ENCODE measurements at regions not wholly inside any gene's neighbourhood (a gene's known extent, or its start where the extent isn't known, plus 50 kb on each side); places are given as distances from the start of the nearest gene placed in this dataset.
"Not testable (repeated sequence)": the region's sequence is repeated elsewhere in the genome, so short reads cannot be mapped to it uniquely, and the experiment has no call there.

DNA sequence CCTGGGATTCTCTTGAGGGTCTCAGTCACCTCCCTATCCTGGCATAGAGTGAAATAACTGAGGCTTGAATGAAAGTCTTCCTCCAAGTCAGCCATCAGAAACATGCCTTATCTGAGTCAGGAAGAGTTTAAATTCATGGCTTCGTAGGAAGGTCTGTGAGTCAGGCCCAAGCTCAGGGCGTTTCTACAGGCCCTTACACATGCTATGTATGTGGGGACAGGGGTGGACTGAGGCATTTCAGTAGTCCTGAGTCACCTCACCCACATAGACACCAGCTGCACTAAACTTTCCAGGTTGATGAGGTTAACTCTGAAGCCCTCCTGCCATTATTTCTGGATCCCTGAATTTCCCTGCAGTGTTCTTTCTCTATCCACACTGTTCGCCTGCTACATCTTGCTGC, 134.6 kb upstream of the RCN1 start:
- DNase-seq = no peak

DNA sequence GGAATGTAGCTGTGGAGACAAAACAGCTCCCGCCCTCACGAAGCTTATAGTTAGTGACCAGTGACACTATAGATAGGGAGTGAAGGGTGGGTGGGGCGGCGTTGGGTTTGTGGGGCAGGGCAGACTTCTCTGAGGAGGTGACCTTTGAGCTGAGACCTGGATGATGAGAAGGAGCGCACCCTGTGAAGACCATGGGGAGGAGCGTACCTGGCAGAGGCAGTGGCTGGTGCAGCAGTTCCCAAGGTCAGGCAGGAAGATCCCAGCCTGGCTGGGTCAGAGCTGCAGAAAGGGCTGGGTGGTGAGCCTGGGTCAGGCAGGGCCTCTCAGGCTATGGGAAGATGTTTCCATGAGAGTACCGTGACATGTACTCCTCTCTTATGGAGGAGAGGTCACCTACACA, 135.0 kb upstream of the RCN1 start:
- no peak for DNase-seq

DNA sequence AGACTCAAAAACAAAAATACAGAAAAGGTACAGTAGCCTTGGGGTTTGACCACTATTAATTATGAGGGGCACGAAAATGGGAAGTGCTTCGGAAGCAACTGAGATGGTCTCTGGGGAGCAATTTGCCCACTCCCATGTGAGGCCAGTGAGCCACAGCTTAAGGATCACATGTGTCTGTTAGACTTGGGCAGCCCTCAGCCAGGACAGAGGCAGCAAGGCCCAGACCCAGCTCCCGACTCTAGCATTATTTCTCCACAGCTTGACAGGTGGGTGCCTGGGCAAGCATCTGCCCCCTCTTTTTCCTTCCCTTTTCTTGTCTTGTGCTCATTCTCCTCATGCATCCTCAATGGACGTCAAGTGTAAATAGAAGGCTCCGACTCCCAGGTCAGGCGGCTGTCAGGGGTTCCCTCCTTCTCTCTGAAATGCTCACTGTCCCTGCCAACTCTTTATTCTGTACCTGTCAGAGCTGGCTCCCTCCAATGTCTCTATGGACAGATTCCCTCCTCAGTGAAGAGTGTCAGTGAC, 137.0 kb upstream of the RCN1 start:
- no peak for DNase-seq

- not testable (repeated sequence) for DNase-seq
These were observed 138.6 kb upstream of the PAX6 start for GRCh38 chr11:31949733-31950200.

DNA sequence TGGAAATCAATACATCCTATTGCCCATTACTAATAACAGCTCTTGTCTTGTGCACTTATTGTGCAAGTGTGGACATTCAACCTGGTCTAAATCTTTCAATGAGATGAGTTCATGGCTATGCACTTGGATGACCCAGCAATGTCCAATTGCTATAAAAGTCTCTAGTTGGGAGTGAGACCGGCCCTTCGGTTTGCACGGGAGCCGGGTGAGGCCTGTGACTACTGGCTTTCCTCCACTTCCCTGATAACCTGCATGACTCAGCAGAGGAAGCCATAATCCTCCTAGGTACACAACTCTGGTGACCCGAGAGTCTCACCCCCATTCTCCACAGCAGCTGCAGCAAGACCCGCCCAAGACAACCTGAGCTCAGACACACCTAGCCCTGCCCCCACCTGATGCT, 135.9 kb upstream of the PAX6 start:
- no peak for DNase-seq

GRCh38 chr11:31943056-31943780, 132.1 kb upstream of the PAX6 start:
- DNase-seq = no peak

DNA sequence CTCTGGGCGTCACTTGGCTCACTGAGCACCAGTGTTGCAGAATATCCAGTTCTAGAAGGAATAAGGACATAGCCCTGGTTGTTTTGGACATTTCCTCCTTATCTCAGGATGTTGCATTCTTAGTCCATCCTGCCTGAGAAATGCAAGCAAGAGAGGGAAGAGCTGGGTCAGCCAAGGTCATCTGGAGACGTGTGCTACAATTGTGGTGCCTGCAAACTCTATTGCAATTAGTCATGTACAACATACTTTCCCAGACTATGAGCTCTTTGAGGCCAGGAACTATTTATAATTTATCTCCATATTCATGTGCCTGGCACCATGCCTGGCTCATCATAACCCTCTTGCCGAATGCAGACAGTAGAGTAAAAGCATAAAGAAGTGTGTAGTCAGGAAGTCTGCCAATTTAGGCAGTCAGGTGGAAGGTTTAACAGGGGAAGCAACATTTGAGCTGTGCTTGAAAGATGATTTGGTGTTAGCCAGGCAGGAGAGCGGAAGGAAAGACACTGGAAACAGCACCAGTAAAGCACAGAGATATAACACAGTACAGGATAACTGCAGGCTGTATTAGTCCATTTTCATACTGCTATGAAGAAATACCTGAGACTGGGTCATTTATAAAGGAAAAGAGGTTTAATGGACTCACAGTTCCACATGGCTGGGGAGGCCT, 129.4 kb upstream of the PAX6 start:
- no peak for DNase-seq

DNA sequence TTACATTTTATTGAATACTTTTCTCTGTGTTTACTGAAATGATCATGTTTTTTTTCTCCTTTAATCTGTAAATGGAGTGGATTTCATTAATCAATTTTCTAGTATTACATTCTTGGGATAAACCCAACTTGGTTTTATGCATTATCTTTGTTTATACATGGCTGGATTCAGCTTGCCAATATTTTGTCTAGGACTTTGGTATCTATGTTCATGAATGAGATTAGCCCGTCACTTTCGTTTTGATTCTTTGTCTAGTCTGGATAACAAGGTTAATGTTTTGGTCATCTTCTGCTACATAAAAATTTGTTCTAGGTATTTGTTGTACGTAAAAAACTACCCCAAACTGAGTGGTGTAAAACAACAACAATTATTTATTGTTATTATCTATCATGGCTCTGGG, 127.9 kb upstream of the PAX6 start:
- no peak for DNase-seq

- DNase-seq = no peak
These were observed 125.2 kb upstream of the PAX6 start for GRCh38 chr11:31936312-31936711.

DNA sequence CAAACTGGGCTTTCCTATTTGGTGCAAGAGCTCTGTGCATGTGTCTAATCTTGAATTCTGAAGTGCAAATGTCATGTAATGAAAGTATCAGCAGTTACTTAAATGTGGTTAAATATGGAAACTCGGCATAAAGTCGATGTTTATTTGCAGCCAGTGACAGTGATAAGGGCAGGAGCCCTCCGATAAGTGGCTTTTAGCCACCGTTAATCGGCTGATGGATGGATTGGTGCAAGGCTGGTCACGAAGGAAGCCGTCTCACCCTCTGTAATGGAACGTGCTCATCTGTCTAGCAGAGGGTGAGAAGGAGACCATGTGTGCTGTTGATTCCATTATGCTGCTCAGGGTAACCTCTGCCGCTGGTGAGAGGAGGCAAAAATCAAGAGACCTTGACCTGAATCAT, 121.8 kb upstream of the PAX6 start:
- no peak for DNase-seq

GRCh38 chr11:31927982-31928381, 116.9 kb upstream of the PAX6 start:
- DNase-seq = no peak

DNA sequence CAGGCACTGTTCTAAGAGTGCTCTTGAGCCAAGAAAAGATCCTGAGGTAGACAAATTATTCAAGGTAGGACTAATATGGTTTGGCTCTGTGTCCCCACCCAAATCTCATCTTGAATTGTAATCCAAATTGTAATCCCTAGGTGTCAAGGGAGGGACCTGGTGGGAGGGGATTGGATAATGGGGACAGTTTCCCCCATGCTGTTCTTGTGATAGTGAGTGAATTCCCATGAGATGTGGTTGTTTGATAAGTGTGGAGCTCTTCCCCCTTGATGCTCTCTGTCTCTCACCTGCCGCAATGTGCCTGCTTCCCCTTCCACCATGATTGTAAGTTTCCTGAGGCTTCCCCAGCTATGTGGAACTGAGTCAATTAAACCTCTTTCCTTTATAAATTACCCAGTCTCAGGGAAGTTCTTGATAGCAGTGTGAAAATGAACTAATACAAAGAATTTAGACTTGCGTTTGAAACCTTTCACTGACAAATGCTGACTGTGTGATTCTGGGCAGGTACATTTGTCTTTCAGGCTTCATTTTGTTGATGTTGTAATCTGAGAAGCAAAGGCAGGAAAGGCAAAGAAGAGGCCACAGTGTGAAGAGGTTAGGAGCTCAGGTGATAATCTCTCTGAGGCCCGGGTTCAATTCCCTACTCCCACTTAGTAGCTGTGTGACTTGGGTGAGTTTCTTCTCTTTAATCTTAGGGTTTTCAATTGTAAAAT, 115.8 kb upstream of the PAX6 start:
- DNase-seq = no peak

DNA sequence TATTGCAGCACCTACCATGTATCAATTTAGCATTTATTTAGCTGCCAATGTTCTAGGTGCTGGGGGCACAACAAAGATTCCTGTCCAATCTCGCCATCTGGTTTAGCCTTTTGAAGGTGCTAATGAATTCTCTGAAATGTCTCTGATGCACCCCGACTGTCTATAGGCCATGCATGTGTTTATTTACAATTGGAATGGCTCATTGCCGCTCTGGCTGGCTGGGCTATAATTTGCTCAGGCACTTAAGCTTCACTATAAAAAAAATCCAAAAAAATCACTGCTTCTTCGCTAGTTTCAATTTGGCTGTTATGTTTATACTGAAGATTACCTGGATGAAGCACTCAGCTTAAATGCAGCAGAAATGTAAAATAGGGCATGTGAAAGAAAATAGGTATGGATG, 115.0 kb upstream of the PAX6 start:
- DNase-seq = no peak

GRCh38 chr11:31922450-31922849, 111.3 kb upstream of the PAX6 start:
- no peak for DNase-seq

- DNase-seq = no peak
These were observed 110.0 kb upstream of the PAX6 start for GRCh38 chr11:31921081-31921480.

GRCh38 chr11:31919175-31919574, 108.1 kb upstream of the PAX6 start:
- DNase-seq = no peak

GRCh38 chr11:31915867-31916266, 104.7 kb upstream of the PAX6 start:
- DNase-seq = no peak

DNA sequence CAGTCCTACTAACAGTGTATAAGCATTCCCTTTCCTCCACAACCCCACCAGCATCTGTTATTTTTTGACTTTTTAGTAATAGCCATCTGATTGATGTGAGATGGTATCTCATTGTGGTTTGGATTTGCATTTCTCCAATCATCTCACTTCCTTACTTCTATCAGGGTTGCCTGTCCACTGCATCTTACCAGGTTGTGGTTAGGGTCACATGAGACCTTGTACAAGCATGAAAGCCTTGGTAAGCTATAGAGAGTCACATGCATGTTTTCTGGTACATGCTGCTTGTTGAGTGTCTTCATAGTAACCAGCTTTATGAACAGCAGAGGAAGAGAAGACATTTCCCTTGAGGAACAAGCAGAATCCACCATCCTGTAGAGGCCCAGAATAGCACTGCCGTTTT, 102.9 kb upstream of the PAX6 start:
- DNase-seq = no peak

DNA sequence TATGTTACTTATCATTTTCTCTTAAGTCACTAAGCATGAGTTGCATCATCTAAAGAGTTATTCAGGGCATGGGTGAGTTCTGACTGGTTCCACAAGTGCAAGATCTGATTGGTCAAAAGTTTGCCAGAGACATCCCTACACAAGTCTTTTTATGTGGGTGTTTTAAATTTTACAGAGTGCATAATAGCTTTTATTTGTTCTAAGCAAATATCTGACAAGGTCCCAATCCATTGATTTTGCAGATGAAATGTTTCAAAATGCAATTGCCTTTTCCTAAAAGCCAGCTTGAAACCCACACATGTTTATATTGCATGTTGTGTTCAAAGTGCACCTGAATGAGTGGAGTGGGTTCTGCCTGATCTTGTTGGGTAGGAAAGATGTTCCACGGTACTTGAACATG, 101.7 kb upstream of the PAX6 start:
- no peak for DNase-seq

DNA sequence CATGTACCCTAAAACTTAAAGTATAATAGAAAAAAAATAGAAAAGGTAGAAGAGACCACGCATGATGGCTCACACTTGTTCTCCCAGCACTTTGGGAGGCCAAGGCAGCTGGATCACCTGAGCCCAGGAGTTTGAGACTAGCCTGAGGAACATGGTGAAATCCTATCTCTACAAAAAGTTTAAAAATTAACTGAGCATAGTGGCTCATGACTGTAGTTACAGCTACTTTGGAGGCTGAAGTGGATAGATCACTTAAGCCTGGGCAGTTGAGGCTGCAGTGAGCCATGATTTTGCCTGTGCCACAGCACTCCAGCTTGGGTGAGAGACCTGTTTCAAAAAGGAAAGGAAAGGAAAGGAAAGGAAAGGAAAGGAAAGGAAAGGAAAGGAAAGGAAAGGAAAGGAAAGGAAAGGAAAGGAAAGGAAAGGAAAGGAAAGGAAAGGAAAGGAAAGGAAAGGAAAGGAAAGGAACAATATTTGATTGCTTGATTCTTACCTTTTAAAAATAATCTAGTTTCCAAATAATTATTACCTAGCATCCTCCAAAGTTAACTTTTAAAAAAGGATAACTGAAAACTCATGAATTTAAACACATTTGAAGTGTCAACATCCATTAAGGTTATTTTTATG, 99.9 kb upstream of the PAX6 start:
- DNase-seq = no peak

DNA sequence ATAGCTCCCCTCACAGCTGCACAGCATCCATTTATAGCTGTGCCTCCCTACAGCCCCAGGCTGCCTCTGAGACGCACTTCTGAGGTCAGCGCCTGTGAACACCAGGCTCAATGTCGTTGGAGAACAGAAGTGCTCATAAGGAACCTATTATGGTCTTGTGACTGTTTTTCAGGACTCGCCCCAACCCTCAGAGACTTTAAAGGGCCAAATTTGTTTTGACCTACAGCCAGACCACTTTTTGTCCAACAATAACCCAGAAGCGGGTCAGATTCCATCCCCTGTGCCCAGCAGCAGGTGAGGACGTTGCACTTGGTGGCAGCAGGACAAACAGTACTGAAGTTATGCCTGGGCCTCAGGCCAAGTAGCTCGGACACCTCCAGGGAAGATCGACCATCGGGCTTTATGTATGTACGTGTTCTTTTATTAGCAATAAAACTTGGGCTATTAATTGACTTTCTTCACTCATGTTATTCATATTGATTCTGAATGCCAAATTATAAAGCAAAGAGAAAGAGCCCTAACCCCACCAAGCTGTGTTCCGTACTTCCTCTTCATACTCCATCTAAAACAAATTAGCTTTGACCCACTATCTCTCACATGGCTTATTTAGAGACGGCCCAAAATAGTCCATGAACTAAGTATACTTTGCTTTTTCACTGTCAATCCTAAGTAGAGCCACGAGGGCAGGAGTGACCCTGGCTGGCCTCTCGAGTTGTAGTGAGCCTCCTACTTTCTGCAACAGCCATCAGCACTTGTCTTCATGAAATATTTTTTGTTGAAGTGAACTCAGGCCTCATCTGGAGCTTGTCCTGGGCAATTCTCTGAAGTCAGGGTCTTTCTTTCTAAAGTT, 92.3 kb upstream of the PAX6 start:
- no peak for DNase-seq

- DNase-seq = no peak
These were observed 91.6 kb upstream of the PAX6 start for GRCh38 chr11:31902706-31903105.
